NCI-H1694 treated with DMSO at 0.1 percent for 48 hours (cell line): ENCODE measurements at regions not wholly inside any gene's neighbourhood (a gene's known extent, or its start where the extent isn't known, plus 50 kb on each side); places are given as distances from the start of the nearest gene placed in this dataset.

Experiments used
- DNase-seq: peaks from one replicate; lab custom pipeline; 2025; lab: John Stamatoyannopoulos, UW

GRCh38 chr21:27693376-27693775 is 726.5 kb upstream of the ADAMTS5 start:
- DNase-seq = no peak

DNA sequence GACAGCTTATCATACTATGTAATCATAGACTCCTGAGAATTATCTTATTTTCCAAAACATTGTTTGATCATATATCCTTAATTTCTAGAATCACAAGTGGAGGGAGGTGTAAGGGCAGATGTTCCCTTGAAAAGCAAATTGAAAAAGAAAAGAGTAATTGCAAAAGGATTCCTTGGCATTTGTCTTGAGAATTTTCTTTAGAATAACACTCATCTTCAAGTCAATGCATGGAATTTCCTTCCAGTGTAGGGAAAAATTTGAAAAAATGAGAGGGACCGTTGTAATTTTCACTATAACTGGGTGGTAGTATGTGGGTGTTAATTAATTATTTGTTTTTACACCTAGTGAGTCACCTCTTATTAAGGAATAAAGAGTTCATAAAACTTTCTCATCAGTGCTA is 724.6 kb upstream of the ADAMTS5 start:
- DNase-seq = no peak

DNA sequence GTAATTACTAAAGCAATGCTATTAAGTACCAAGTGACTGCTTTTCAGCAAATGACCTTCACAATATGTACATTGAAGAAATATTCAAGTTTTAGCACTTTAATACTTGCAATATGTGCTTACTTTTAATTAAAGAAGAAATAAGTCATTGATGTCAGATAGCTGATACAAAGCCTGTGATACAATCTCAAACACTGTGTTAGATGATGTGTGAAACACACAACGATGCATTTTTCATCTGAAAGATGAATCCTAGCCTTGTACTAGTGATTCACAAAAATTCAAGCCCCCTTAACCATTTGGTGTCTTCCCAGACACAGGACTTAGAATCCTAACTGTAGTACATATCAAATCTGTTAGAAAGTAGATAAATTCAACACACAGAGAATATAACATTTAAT is 724.1 kb upstream of the ADAMTS5 start:
- DNase-seq = no peak

- no peak for DNase-seq
These were observed 723.5 kb upstream of the ADAMTS5 start for GRCh38 chr21:27690426-27690825.

GRCh38 chr21:27688773-27689172 is 721.9 kb upstream of the ADAMTS5 start:
- no peak for DNase-seq

GRCh38 chr21:27683292-27683691 is 716.4 kb upstream of the ADAMTS5 start:
- DNase-seq = no peak

DNA sequence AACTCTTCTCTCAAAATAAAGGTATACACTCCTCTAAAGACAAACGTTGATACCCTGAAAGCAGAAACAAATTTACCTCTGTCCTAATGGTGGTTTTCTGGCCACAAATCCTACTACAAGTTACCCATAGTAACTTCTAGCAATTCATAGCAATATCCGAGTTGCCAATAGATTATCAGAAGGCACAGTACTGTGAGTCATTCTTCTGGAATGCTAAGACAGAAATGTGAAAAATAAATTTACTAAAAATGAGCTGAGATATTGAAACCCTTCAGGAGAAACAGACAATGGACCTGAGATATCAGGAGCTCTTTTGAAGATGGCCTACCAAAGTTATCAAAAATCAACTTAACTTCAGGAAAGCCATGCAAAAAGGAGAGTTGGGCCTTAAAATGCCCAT is 715.0 kb upstream of the ADAMTS5 start:
- DNase-seq = no peak

DNA sequence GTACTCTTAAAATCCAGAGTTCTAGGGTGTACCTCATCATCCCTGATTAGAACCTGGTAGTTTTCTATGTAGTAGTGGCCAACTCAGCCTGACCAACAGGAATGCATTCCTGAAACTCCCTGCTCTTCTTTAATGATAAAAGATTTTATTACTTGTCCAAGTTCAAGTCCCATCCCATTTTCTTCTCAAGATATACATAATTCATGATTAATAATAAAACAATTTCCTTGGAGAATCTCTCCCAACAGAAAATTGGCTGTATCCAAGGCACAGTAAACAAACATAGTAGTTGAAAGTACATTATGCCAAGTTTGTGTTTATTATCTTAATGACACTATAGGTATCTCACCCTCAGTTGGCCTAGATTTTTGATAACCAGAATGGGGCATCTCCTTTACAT is 714.1 kb upstream of the ADAMTS5 start:
- DNase-seq = no peak

GRCh38 chr21:27680181-27680580 is 713.3 kb upstream of the ADAMTS5 start:
- DNase-seq = no peak

DNA sequence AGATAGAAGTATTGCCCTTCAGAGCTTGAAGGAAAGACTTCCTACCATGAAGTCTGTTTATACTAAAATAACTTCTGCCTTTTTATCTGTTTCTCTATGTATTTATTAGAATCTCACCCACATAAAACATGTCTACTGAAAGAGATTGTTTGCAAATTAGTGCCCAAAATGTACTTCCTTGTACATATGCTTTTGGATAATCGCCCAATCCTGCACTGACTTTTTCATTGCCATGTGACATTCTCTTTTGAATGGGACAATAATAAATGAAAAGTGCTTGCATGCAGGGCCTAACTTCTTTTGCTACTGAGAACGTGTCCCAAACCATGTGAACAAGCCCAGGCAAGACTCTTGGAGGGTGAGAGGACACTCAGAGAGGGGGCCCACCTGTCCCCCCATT is 711.6 kb upstream of the ADAMTS5 start:
- no peak for DNase-seq

DNA sequence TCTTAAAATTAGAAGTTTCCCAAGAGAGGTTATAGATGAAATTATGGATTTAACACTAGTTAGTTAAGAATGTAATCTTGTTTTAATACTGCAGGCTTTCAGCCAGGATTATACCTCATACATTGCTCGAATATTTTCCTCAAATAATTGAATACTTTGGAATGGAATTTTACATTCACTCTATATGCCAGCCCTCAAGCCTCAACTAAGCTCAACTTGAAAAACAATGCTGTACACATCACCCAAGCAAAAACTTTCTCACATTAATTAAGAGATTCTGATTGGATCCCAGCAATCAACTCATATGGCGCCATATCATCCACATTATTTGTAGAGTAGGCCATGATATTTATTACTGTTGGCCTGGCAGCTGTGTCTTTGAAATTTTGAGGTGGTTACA is 710.7 kb upstream of the ADAMTS5 start:
- DNase-seq = no peak

- DNase-seq = no peak
These were observed 708.4 kb upstream of the ADAMTS5 start for GRCh38 chr21:27675306-27675705.

DNA sequence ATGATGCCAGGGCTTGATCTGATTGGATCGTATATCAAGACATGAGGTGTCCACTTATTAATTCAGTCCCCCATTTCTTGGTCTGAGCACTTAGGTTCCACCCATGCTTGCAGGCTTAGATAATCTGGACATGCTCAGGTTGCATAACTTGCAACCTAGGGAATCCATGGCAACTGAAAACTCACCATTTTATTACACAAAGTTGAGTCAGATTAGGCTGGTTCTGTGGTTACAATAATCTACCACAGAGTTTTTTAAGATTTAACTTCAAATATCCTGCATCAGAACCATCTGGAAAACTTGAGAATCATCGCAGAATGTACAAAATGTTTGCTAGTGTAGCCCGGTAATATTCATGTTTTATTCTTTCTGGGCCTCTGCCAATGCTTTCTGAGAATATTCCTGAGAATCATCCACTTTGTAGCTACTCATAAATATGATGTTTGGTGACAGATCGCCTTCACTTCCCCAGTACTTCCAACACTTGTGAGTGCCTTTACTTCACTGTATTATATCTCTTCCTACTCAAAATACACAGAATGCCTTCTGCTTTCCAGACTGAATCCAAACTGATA is 707.2 kb upstream of the ADAMTS5 start:
- no peak for DNase-seq

DNA sequence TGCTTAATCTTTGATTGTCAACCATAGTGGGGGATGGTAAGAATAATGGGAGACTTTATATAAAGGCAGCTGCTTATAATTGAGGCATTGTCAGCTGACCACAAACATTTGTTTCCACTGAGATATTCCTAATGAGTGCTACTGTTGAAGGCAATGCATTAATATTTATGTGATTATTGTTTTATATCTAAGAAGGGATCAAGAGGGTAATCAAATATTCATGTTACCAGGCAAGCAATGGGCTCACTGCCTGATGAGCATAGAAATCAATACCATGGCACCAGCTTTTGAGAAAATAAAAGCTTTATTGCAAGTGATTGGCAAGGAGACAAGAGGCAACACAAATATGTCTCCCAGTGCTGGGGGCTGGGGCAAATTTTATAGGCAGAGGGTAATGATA is 706.7 kb upstream of the ADAMTS5 start:
- no peak for DNase-seq

- DNase-seq = no peak
These were observed 704.3 kb upstream of the ADAMTS5 start for GRCh38 chr21:27671207-27671606.

- DNase-seq = no peak
These were observed 686.6 kb upstream of the ADAMTS5 start for GRCh38 chr21:27653481-27653880.

DNA sequence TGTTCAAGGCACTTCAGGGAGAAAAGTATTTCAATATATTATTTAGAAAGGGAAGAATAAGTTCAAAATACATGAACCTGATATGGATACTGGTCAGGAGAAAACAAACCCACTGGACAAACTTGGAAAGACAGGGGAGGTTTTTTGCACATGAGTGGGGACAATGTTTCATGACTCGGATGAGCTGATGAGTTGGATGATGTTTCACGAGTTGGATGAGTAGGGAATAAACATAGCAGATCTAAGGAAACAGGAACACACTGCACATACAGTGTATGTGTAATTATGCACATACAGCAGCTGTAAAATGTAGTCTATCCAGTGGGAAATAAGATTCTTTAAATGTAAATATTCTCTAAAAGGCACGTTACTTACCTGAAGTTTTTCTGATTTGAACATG is 682.9 kb upstream of the ADAMTS5 start:
- no peak for DNase-seq

GRCh38 chr21:27649323-27649722 is 682.4 kb upstream of the ADAMTS5 start:
- no peak for DNase-seq

DNA sequence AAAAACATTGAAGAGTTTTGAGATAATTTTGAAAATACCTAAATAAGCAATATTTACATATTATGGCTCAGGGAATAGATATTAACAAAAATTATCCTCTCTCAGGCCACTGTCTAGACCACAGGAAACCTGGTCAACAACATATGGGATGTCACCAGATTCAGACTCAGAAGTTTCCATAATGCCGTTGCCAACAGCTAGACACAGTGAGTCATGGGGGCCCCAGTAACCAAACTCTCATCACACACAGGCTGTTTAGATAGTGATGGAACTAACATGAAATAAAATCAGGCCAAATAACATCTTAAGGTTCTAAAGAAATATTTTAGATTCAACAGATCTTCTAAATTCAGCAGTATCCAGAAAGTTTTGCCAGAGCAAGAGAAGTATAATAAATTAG is 681.7 kb upstream of the ADAMTS5 start:
- no peak for DNase-seq

DNA sequence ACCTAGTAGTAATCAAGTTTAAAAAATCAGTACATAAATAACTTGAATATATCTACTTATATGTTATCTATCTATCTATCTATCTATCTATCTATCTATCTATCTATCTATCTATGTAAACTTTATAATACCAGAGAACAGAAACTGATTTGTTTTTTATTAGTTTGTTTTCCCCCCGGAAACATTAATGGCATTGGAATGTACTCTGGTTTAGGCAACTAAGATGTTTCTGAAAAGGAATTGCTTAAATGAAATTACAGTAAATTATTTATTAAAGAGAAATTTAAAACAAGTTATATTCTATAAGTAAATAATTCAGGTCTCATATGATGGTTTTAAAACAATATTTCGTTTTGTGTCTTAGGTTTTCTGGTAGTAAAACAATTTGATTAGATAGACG is 681.0 kb upstream of the ADAMTS5 start:
- no peak for DNase-seq

- no peak for DNase-seq
These were observed 680.5 kb upstream of the ADAMTS5 start for GRCh38 chr21:27647401-27647800.

DNA sequence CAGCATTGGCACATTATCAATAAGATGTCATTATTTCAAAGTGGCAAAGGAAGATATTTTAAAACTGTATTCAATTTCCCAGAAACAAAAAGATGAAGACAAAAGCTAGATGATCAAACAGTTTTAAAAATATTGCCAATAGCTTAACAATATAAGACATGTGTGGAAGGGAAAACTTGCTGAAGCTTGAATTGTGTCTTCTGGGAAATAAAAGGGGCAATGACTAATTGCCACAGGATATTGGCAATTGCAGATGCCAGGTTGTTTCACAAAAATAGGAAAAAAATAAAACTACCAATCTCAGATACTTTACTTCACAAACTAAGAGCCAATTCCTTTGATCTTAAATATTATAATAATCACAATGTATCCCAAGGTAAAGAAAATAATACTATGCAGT is 679.8 kb upstream of the ADAMTS5 start:
- no peak for DNase-seq

- no peak for DNase-seq
These were observed 679.2 kb upstream of the ADAMTS5 start for GRCh38 chr21:27646056-27646455.

- DNase-seq = no peak
These were observed 678.4 kb upstream of the ADAMTS5 start for GRCh38 chr21:27645285-27645684.

DNA sequence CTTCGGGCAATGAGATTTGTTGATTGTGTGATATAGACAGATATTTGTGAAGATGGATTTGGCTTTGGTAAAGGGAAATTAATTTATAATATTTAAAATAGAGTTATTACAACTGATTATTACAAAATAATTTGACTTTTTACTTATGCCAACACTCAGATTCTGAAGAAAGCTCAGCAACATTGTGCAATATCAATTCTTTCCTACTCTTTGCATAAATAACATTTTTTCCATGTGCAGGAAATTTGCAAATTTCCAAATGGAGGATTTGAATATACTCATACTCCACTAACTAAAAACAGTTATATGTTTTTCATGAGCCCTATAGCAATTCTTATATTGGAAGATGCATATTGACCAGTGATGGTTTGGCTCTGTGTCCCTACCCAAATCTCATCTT is 676.4 kb upstream of the ADAMTS5 start:
- no peak for DNase-seq
